Posterior vena cava (tissue), 2 donors: ENCODE measurements at regions not wholly inside any gene's neighbourhood (a gene's known extent, or its start where the extent isn't known, plus 50 kb on each side); places are given as distances from the start of the nearest gene placed in this dataset.
A peak's percentile ranks its signal among the peaks of the same experiment; 100 is the strongest.

Source experiments
- DNase-seq: peaks from one replicate; pipeline ENCODE4 v3.0.0-alpha.2; 2020; ENCODE audit warnings: low spot score
- intact Hi-C, 2 donors: fragments of 100-400 bp; cut with DNase I; formaldehyde crosslinking; loops; one replicate each; pipeline versions ENCODE4 v1.14.1 to v1.14.2; 2022 to 2023
- donor health status: DM: yes; HTN: yes; CAD: no.
- donor health status: DM: yes; HTN: yes; CAD: no.

GRCh38 chr10:44024356-44025116 lies 360.4 kb downstream of the CXCL12 start:
- intact Hi-C loops = no loop called here
- no peak for DNase-seq

- DNase-seq = no peak
- intact Hi-C loops = no loop called here
These were observed 361.4 kb downstream of the CXCL12 start for GRCh38 chr10:44023517-44023916.

- intact Hi-C loops = no loop called here
These were observed 362.7 kb downstream of the CXCL12 start for GRCh38 chr10:44022203-44022602.

GRCh38 chr10:44020322-44021111 lies 364.4 kb downstream of the CXCL12 start:
- intact Hi-C loops = no loop called here

More at GRCh38 chr10:44022203-44022602, 362.7 kb downstream of the CXCL12 start:
- DNase-seq = no peak

GRCh38 chr10:44017483-44018145 lies 367.3 kb downstream of the CXCL12 start:
- DNase-seq = no peak
- intact Hi-C loops = no loop called here

More at GRCh38 chr10:44020322-44021111, 364.4 kb downstream of the CXCL12 start:
- DNase-seq = peak; percentile 51

GRCh38 chr10:44016589-44017482 lies 368.1 kb downstream of the CXCL12 start:
- no peak for DNase-seq
- intact Hi-C loops = no loop called here

GRCh38 chr10:44015702-44016500 lies 367.2 kb upstream of the ZNF32 start:
- DNase-seq = no peak
- intact Hi-C loops = no loop called here

- no peak for DNase-seq
- intact Hi-C loops = no loop called here
These were observed 366.1 kb upstream of the ZNF32 start for GRCh38 chr10:44014644-44015250.

- intact Hi-C loops = no loop called here
- no peak for DNase-seq
These were observed 365.3 kb upstream of the ZNF32 start for GRCh38 chr10:44013981-44014380.

- no peak for DNase-seq
- intact Hi-C loops = no loop called here
These were observed 364.2 kb upstream of the ZNF32 start for GRCh38 chr10:44012921-44013320.

- no peak for DNase-seq
- intact Hi-C loops = no loop called here
These were observed 362.9 kb upstream of the ZNF32 start for GRCh38 chr10:44011603-44011981.

- intact Hi-C loops = no loop called here
- no peak for DNase-seq
These were observed 362.4 kb upstream of the ZNF32 start for GRCh38 chr10:44010873-44011602.

- intact Hi-C loops = no loop called here
- no peak for DNase-seq
These were observed 361.4 kb upstream of the ZNF32 start for GRCh38 chr10:44009891-44010632.

GRCh38 chr10:44008917-44009709 lies 360.4 kb upstream of the ZNF32 start:
- intact Hi-C loops = no loop called here
- peak; percentile 49 for DNase-seq

GRCh38 chr10:44008270-44008916 lies 359.7 kb upstream of the ZNF32 start:
- intact Hi-C loops = no loop called here
- DNase-seq = peak; percentile 57
